HEK293 (cell line): ENCODE measurements at regions not wholly inside any gene's neighbourhood (a gene's known extent, or its start where the extent isn't known, plus 50 kb on each side); places are given as distances from the start of the nearest gene placed in this dataset.

ENCODE experiments used
- ATF2 ChIP-seq: fragments of 450-650 bp; formaldehyde crosslinking; IDR thresholded peaks from 2 replicates; pipeline ENCODE4 v1.5.1; 2016; ENCODE audit warnings: missing biosample characterization, missing genetic modification characterization, low read depth
- CTCF ChIP-seq: fragments of 450-650 bp; formaldehyde crosslinking; IDR thresholded peaks from 2 replicates; pipeline ENCODE4 v1.5.1; 2016; ENCODE audit warnings: missing biosample characterization, missing genetic modification characterization
- KLF9 ChIP-seq: fragments of 450-650 bp; formaldehyde crosslinking; IDR thresholded peaks from 2 replicates; pipeline ENCODE4 v1.5.1; 2016; ENCODE audit warnings: missing biosample characterization, missing genetic modification characterization, low read depth
- ZNF155 ChIP-seq: fragments of 450-650 bp; formaldehyde crosslinking; IDR thresholded peaks from 2 replicates; pipeline ENCODE4 v1.5.1; 2016; ENCODE audit warnings: missing biosample characterization, missing genetic modification characterization
- ZNF324 ChIP-seq: fragments of 450-650 bp; formaldehyde crosslinking; IDR thresholded peaks from 2 replicates; pipeline ENCODE4 v1.5.1; 2016; ENCODE audit warnings: missing biosample characterization, missing genetic modification characterization
- ZNF473 ChIP-seq: fragments of 450-650 bp; formaldehyde crosslinking; IDR thresholded peaks from 2 replicates; pipeline ENCODE4 v1.5.1; 2017; ENCODE audit warnings: missing biosample characterization, missing genetic modification characterization
- ZXDB ChIP-seq: fragments of 450-650 bp; formaldehyde crosslinking; IDR thresholded peaks from 2 replicates; pipeline ENCODE4 v1.5.1; 2016; ENCODE audit warnings: missing biosample characterization, missing genetic modification characterization

GRCh38 chr1:55612988-55613387 lies 397.8 kb upstream of the USP24 start:
- TF ChIP-seq ZNF473 (tag by site-specific recombination): no peak
- no peak for TF ChIP-seq ZNF324 (tag by site-specific recombination)
- TF ChIP-seq ZXDB (tag by site-specific recombination): no peak
- no peak for TF ChIP-seq ZNF155 (tag by site-specific recombination)
- no peak for TF ChIP-seq KLF9 (tag by site-specific recombination)
- TF ChIP-seq ATF2 (tag by site-specific recombination): no peak
- no peak for TF ChIP-seq CTCF (tag by site-specific recombination)
